ENCODE measurements at regions not wholly inside any gene's neighbourhood (a gene's known extent, or its start where the extent isn't known, plus 50 kb on each side); places are given as distances from the start of the nearest gene placed in this dataset.

DNA sequence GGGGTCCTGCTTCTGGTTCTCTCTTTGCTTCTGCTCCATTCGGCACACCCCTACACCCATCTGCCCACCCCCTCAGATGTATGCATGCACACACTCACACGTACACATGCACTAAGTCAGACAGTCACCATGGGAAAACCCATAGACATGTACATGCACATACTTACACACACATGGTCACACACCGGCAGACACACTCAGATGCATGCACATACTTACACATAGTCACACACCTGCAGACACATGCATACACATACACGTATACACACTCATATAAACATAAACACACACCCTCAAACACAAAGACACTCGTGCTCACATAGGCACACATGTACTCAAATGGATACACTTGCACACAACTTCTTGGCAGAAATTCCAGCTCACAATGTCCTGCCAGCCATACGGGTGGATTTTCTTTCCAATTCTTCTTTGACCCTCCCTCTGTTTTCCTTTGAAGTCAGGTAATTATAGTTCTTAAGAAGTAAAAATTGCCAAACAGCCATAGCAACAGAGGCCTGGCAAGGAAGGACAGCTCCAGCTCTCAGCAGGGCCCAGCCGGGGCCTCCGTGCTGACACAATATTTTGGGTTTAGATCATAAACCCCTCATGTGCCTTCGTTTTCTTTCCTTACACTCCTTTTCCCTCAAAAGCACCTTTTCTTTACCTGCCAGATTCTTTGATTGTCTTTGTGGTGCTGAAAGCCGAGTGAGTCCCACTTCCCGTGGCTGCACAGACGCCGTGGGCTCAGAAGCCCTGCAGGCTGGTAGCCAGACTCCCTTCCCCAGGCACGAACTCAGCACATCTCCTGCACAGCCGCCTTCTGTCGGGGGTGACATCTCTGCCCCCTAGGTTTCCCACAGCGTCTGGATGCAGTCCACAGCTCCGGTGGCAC lies 195.7 kb downstream of the ARL4C start (continued):
- TF ChIP-seq CEBPB (IDR thresholded peaks at IDR 0.05; ENCODE audit: low read depth) (no peak), SP1 (IDR thresholded peaks at IDR 0.05; ENCODE audit: low read depth) (no peak)
- TF ChIP-seq, protein P1, sequence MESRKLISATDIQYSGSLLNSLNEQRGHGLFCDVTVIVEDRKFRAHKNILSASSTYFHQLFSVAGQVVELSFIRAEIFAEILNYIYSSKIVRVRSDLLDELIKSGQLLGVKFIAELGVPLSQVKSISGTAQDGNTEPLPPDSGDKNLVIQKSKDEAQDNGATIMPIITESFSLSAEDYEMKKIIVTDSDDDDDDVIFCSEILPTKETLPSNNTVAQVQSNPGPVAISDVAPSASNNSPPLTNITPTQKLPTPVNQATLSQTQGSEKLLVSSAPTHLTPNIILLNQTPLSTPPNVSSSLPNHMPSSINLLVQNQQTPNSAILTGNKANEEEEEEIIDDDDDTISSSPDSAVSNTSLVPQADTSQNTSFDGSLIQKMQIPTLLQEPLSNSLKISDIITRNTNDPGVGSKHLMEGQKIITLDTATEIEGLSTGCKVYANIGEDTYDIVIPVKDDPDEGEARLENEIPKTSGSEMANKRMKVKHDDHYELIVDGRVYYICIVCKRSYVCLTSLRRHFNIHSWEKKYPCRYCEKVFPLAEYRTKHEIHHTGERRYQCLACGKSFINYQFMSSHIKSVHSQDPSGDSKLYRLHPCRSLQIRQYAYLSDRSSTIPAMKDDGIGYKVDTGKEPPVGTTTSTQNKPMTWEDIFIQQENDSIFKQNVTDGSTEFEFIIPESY (IDR thresholded peaks at IDR 0.05; ENCODE audit: extremely low read depth, insufficient replicate concordance, low read length): no peak

DNA sequence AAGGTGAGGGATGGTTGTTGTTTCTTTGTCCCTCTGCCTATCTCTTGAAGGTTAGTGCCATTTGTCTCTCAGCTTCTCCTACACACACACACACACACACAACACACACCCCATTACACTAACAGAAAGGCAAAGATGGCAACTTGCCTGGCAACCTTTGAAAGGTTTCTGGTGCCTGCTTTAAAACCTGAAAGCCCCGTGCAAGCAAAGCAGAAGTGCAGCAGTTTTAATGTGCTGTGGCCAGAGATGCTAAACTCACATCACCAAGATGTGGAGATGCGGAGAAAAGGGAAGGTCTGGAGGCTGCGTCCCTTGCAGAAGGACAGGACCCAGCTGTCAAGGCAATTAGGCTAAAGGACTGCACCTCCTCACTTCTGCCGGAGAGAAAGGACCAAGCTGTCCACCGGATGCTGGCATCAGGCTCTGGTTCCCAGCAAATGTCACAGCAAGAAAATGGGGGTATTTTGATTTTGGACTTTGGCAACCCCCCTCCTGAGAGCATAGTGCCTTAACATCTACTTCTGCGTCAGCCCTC lies 196.4 kb downstream of the ARL4C start:
- H3K4me3 ChIP-seq (replicated peaks in 1 of 2; ENCODE audit: low read depth in 1 of 2, low read length in 2 of 2): no peak overlapping the region
- BruUV-seq (replicated peaks): no TSS peak
- ChIA-PET RAD21 (ENCODE audit: low non-redundant PET in 1 of 2, low total read pairs in 2 of 2, uncharacterized antibody in 2 of 2, unreplicated experiment in 2 of 2) (no interaction called here), CTCF (no interaction called here), POLR2A (no interaction called here)
- no peaks in the 10 kb centered on the region for H3K36me3 ChIP-seq (ENCODE audit: control insufficient read depth in 1 of 2, insufficient read depth in 2 of 2, low read length in 2 of 2)
- DNase-seq (ENCODE audit: low read depth, low spot score) (no peak), ATAC-seq (no peak)
- no peaks in the 10 kb centered on the region for H3K79me2 ChIP-seq (ENCODE audit: insufficient read depth, low read length)
- no peaks in the 10 kb centered on the region for H4K20me1 ChIP-seq (ENCODE audit: insufficient read depth)
- H3K4me1 ChIP-seq (ENCODE audit: control insufficient read depth in 1 of 2, insufficient read depth in 2 of 2, low read length in 2 of 2): peaks cover 0 to 6% of the 10 kb centered on the region in 2 experiments; a peak in 2 of 4 replicates
- no peak overlapping the region for H2AFZ ChIP-seq (ENCODE audit: low read depth, low read length, poor library complexity, severe bottlenecking)
- intact Hi-C loops (cut with micrococcal nuclease): no loop called here
- no peaks in the 10 kb centered on the region for H3K9me3 ChIP-seq (ENCODE audit: control insufficient read depth in 1 of 2, insufficient read depth in 1 of 2, low read depth in 1 of 2, low read length in 2 of 2)
- H3K27ac ChIP-seq (ENCODE audit: low read depth, low read length): no peak overlapping the region
- no peaks in the 10 kb centered on the region for H3K9me2 ChIP-seq (ENCODE audit: insufficient read depth)
- H3K27me3 ChIP-seq (ENCODE audit: insufficient read depth, low read length): no peaks in the 10 kb centered on the region
- no peak overlapping the region for H3K4me2 ChIP-seq (ENCODE audit: low read length)
- no peak overlapping the region for H3K9ac ChIP-seq (ENCODE audit: low read length)
- TF ChIP-seq ELF1 (IDR thresholded peaks at IDR 0.05; ENCODE audit: borderline replicate concordance, low read depth) (no peak), ZFX (IDR thresholded peaks at IDR 0.05) (no peak), YY1 (IDR thresholded peaks at IDR 0.05; ENCODE audit: extremely low read depth, insufficient replicate concordance, low read depth, low read length) (no peak), POLR2AphosphoS5 (IDR thresholded peaks at IDR 0.05; ENCODE audit: low read depth, low read length) (no peak), JUND (IDR thresholded peaks at IDR 0.05) (no peak), POLR2A (IDR thresholded peaks at IDR 0.05; ENCODE audit: borderline replicate concordance, extremely low read depth, insufficient read depth, insufficient read length) (no peak), CEBPB (IDR thresholded peaks at IDR 0.05; ENCODE audit: low read depth) (no peak), FOSL1 (IDR thresholded peaks at IDR 0.05; ENCODE audit: low read depth) (no peak), CBX3 (IDR thresholded peaks at IDR 0.05; ENCODE audit: low read depth) (no peak), SRF (IDR thresholded peaks at IDR 0.05; ENCODE audit: low read depth) (no peak), RAD21 (IDR thresholded peaks at IDR 0.05; ENCODE audit: low read depth) (no peak), EGR1 (IDR thresholded peaks at IDR 0.05; ENCODE audit: low read depth) (no peak), EZH2phosphoT487 (IDR thresholded peaks at IDR 0.05; ENCODE audit: borderline replicate concordance) (no peak)
- TF ChIP-seq, protein P1 (IDR thresholded peaks at IDR 0.05; ENCODE audit: extremely low read depth, insufficient replicate concordance, low read length): no peak
- TF ChIP-seq, protein P2, sequence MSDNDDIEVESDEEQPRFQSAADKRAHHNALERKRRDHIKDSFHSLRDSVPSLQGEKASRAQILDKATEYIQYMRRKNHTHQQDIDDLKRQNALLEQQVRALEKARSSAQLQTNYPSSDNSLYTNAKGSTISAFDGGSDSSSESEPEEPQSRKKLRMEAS (IDR thresholded peaks at IDR 0.05): no peak
- TF ChIP-seq, protein P3, sequence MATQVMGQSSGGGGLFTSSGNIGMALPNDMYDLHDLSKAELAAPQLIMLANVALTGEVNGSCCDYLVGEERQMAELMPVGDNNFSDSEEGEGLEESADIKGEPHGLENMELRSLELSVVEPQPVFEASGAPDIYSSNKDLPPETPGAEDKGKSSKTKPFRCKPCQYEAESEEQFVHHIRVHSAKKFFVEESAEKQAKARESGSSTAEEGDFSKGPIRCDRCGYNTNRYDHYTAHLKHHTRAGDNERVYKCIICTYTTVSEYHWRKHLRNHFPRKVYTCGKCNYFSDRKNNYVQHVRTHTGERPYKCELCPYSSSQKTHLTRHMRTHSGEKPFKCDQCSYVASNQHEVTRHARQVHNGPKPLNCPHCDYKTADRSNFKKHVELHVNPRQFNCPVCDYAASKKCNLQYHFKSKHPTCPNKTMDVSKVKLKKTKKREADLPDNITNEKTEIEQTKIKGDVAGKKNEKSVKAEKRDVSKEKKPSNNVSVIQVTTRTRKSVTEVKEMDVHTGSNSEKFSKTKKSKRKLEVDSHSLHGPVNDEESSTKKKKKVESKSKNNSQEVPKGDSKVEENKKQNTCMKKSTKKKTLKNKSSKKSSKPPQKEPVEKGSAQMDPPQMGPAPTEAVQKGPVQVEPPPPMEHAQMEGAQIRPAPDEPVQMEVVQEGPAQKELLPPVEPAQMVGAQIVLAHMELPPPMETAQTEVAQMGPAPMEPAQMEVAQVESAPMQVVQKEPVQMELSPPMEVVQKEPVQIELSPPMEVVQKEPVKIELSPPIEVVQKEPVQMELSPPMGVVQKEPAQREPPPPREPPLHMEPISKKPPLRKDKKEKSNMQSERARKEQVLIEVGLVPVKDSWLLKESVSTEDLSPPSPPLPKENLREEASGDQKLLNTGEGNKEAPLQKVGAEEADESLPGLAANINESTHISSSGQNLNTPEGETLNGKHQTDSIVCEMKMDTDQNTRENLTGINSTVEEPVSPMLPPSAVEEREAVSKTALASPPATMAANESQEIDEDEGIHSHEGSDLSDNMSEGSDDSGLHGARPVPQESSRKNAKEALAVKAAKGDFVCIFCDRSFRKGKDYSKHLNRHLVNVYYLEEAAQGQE (IDR thresholded peaks at IDR 0.05; ENCODE audit: low read depth): no peak

All from HCT116 (cell line).